ENCODE measurements at regions not wholly inside any gene's neighbourhood (a gene's known extent, or its start where the extent isn't known, plus 50 kb on each side); places are given as distances from the start of the nearest gene placed in this dataset.

- Histone ChIP-seq H3K27ac (no peak overlapping the region), H3K27me3 (no peaks in the 10 kb centered on the region), H3K4me1 (no peaks in the 10 kb centered on the region), H3K36me3 (ENCODE audit: low read depth, missing control alignments) (no peaks in the 10 kb centered on the region), H3K4me3 (no peak overlapping the region), H3K9me3 (no peaks in the 10 kb centered on the region)
- no peak for DNase-seq
- no peak for TF ChIP-seq CTCF (IDR thresholded peaks at IDR 0.05)
- no peak for TF ChIP-seq POLR2A (IDR thresholded peaks at IDR 0.05)
- WGBS, 2 donors = 68 to 88% methylated on average over 1 of the region's 1 CpG
- intact Hi-C loops (cut with DNase I; ENCODE audit: low total_unique reads) = no loop called here
Measured at GRCh38 chr2:187971893-187972292, 319.8 kb upstream of the GULP1 start.

- Histone ChIP-seq H3K27ac (no peak overlapping the region), H3K9me3 (no peaks in the 10 kb centered on the region), H3K4me1 (no peaks in the 10 kb centered on the region), H3K4me3 (no peak overlapping the region), H3K36me3 (ENCODE audit: low read depth, missing control alignments) (no peaks in the 10 kb centered on the region), H3K27me3 (no peaks in the 10 kb centered on the region)
- DNase-seq = no peak
- intact Hi-C loops (cut with DNase I; ENCODE audit: low total_unique reads) = no loop called here
- WGBS, 2 donors = 77 to 87% methylated on average over 2 of the region's 2 CpGs
- no peak for TF ChIP-seq CTCF (IDR thresholded peaks at IDR 0.05)
- TF ChIP-seq POLR2A (IDR thresholded peaks at IDR 0.05) = no peak
Measured at GRCh38 chr2:187976259-187976985, 315.3 kb upstream of the GULP1 start.

- no peak for DNase-seq
- Histone ChIP-seq H3K4me1 (no peaks in the 10 kb centered on the region), H3K36me3 (ENCODE audit: low read depth, missing control alignments) (no peaks in the 10 kb centered on the region), H3K9me3 (no peaks in the 10 kb centered on the region), H3K27me3 (no peaks in the 10 kb centered on the region), H3K27ac (no peak overlapping the region), H3K4me3 (no peak overlapping the region)
- TF ChIP-seq CTCF (IDR thresholded peaks at IDR 0.05) (no peak), POLR2A (IDR thresholded peaks at IDR 0.05) (no peak)
- intact Hi-C loops (cut with DNase I; ENCODE audit: low total_unique reads) = no loop called here
- 86 to 87% methylated on average over 3 of the region's 3 CpGs for WGBS, 2 donors
Measured at GRCh38 chr2:187976986-187977333, 314.7 kb upstream of the GULP1 start.

GRCh38 chr2:187978356-187978755, 313.3 kb upstream of the GULP1 start:
- DNase-seq = no peak
- intact Hi-C loops (cut with DNase I; ENCODE audit: low total_unique reads) = no loop called here
- Histone ChIP-seq H3K4me3 (no peak overlapping the region), H3K9me3 (no peaks in the 10 kb centered on the region), H3K4me1 (peaks cover 4% of the 10 kb centered on the region), H3K27ac (no peak overlapping the region), H3K27me3 (no peaks in the 10 kb centered on the region), H3K36me3 (ENCODE audit: low read depth, missing control alignments) (no peaks in the 10 kb centered on the region)
- 91 to 95% methylated on average over 3 of the region's 3 CpGs for WGBS, 2 donors
- TF ChIP-seq CTCF (IDR thresholded peaks at IDR 0.05) (no peak), POLR2A (IDR thresholded peaks at IDR 0.05) (no peak)

GRCh38 chr2:187982668-187983067, 309.0 kb upstream of the GULP1 start:
- no peak overlapping the region for H3K27ac ChIP-seq
- intact Hi-C loops (cut with DNase I; ENCODE audit: low total_unique reads) = no loop called here
- no peaks in the 10 kb centered on the region for H3K27me3 ChIP-seq
- WGBS, 2 donors = 23 to 44% methylated on average over 1 of the region's 1 CpG
- H3K9me3 ChIP-seq = no peaks in the 10 kb centered on the region
- no peak for DNase-seq
- TF ChIP-seq CTCF (IDR thresholded peaks at IDR 0.05) (no peak), POLR2A (IDR thresholded peaks at IDR 0.05) (no peak)
- H3K4me1 ChIP-seq = peaks cover 13% of the 10 kb centered on the region
- no peak overlapping the region for H3K4me3 ChIP-seq
- no peaks in the 10 kb centered on the region for H3K36me3 ChIP-seq (ENCODE audit: low read depth, missing control alignments)

Measured in testis (tissue), 2 donors.